ENCODE measurements at regions not wholly inside any gene's neighbourhood (a gene's known extent, or its start where the extent isn't known, plus 50 kb on each side); places are given as distances from the start of the nearest gene placed in this dataset.

DNA sequence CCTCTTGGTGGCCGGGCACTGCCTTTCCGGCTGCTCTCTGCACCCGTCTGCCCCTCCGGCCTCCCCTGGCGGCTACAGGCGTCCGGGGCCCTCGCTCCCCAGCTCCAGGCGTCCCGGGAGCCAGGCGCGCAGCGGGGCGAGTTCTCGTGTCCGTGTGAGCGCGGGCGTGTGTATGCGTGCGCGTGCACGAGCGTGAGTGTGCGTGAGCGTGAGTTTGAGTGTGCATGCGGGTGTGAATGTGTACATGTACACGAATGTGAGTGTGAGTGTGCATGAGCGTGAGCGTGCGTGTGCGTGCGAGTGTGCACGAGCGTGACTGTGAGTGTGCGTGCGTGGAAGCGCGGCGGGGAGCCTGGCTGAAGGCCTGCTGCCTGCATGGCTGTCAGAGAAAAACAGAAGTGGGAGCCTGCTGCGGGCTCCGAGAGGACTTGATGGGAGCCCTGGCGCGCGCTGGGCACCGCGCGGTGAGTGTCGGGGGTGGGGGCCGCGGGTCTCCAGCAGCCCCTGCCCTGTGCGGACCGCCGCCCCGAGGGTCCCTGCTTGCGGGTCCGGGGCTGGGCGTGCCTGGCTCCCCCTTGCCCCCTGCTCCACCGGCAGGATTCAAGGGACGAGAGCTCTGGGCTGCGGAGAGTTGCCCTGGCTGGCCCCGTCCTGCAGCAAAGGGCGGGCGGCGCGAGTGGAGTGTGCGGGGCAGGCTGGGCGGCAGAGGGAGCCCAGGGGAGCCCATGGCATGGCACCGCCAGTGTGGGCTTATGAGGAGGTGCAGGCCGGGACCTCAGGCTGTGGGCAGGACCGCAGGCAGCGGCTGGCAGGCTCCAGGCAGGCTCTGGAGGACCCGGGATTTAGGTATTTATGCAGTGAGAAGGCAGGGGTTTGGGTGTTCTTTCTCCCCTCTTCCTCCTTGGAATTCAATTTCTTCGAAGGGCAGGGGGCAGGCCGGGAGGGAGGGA is 75.8 kb upstream of the EN2 start:
- Histone ChIP-seq H3K9me3 (replicated peaks in 1 of 2; ENCODE audit: control insufficient read depth in 2 of 2, insufficient read depth in 1 of 2, low read depth in 1 of 2, low read length in 2 of 2) (no peaks in the 10 kb centered on the region), H3K79me1 (ENCODE audit: low read depth, low read length) (no peaks in the 10 kb centered on the region), H2AK5ac (ENCODE audit: low read depth, low read length) (peak overlapping the region; percentile 72), H2AFZ (ENCODE audit: low read length) (peak overlapping the region; percentile 89), H3K14ac (ENCODE audit: low read length) (peak overlapping the region; percentile 97), H2BK15ac (ENCODE audit: low read length) (no peak overlapping the region), H3K23ac (ENCODE audit: low read depth, low read length, poor library complexity) (peak overlapping the region; percentile 100), H2BK5ac (ENCODE audit: low read length) (no peak overlapping the region), H3K4me2 (ENCODE audit: insufficient read depth, low read length, poor library complexity, severe bottlenecking) (peak overlapping the region; percentile 32), H3K18ac (ENCODE audit: low read length) (peak overlapping the region; percentile 80), H3K9ac (ENCODE audit: low read depth, low read length, poor library complexity) (peak overlapping the region; percentile 63), H3K4me3 (ENCODE audit: low read length in 2 of 2) (peak overlapping the region; percentile 46 to 73), H4K8ac (ENCODE audit: low read depth, low read length) (peak overlapping the region; percentile 52), H2BK12ac (ENCODE audit: low read length) (no peak overlapping the region), H2BK120ac (ENCODE audit: low read depth, low read length) (no peak overlapping the region), H3K27ac (replicated peaks; ENCODE audit: low read length) (no peak overlapping the region), H4K91ac (ENCODE audit: low read depth, low read length, poor library complexity) (no peak overlapping the region), H3K4ac (ENCODE audit: low read length) (no peak overlapping the region), H3K4me1 (ENCODE audit: control insufficient read depth in 2 of 2, insufficient read depth in 1 of 2, low read depth in 1 of 2, low read length in 2 of 2) (peaks cover 6 to 30% of the 10 kb centered on the region in 2 donors), H3K27me3 (ENCODE audit: control insufficient read depth in 3 of 3, insufficient read depth in 3 of 3, low read depth in 1 of 3, low read length in 3 of 3) (peaks cover 43 to 86% (median 85%) of the 10 kb centered on the region in 3 experiments), H3K36me3 (replicated peaks in 1 of 2; ENCODE audit: control insufficient read depth in 2 of 2, insufficient read depth in 2 of 2, low read length in 2 of 2) (no peaks in the 10 kb centered on the region)
- no peak for DNase-seq (ENCODE audit: low spot score)
- no CpG with 5 or more reads among the region's 75 CpGs for WGBS, 2 donors (ENCODE audit: extremely low coverage in 2 of 2, insufficient read length in 2 of 2, insufficient replicate concordance in 1 of 2)

DNA sequence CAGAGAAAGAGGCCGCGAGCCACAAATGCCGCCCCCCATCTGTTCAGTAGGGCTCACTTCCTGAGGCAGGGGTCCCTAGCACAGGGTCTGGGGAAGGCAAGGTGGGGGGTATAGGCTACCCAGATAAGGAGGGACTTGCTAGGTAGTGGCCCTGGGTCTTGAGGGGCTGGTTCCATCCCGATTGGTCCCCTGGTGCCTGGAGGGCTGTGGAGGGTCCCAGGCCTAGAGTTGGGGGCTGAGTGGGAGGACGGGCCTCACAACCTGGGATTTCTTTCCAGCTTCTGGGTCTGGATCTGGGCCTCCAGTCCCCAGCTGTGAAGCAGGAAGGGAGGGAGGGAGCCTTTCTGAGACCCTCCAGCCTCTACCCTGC is 75.1 kb upstream of the EN2 start:
- no peak for DNase-seq (ENCODE audit: low spot score)
- no peak overlapping the region for H2BK15ac ChIP-seq (ENCODE audit: low read length)
- peak overlapping the region; percentile 8 for H2AK5ac ChIP-seq (ENCODE audit: low read depth, low read length)
- H2BK12ac ChIP-seq (ENCODE audit: low read length), result no peak overlapping the region
- H4K91ac ChIP-seq (ENCODE audit: low read depth, low read length, poor library complexity), result no peak overlapping the region
- H2BK120ac ChIP-seq (ENCODE audit: low read depth, low read length), result no peak overlapping the region
- H3K79me1 ChIP-seq (ENCODE audit: low read depth, low read length), result no peaks in the 10 kb centered on the region
- no peak overlapping the region for H3K23ac ChIP-seq (ENCODE audit: low read depth, low read length, poor library complexity)
- H3K36me3 ChIP-seq (replicated peaks in 1 of 2; ENCODE audit: control insufficient read depth in 2 of 2, insufficient read depth in 2 of 2, low read length in 2 of 2), result no peaks in the 10 kb centered on the region
- H3K4me1 ChIP-seq (ENCODE audit: control insufficient read depth in 2 of 2, insufficient read depth in 1 of 2, low read depth in 1 of 2, low read length in 2 of 2), result peaks cover 6 to 30% of the 10 kb centered on the region in 2 donors
- H4K8ac ChIP-seq (ENCODE audit: low read depth, low read length), result no peak overlapping the region
- no peak overlapping the region for H3K18ac ChIP-seq (ENCODE audit: low read length)
- no peak overlapping the region for H3K4ac ChIP-seq (ENCODE audit: low read length)
- no peak overlapping the region for H3K9ac ChIP-seq (ENCODE audit: low read depth, low read length, poor library complexity)
- no peak overlapping the region for H3K27ac ChIP-seq (replicated peaks; ENCODE audit: low read length)
- H3K4me2 ChIP-seq (ENCODE audit: insufficient read depth, low read length, poor library complexity, severe bottlenecking), result no peak overlapping the region
- H3K9me3 ChIP-seq (replicated peaks in 1 of 2; ENCODE audit: control insufficient read depth in 2 of 2, insufficient read depth in 1 of 2, low read depth in 1 of 2, low read length in 2 of 2), result no peaks in the 10 kb centered on the region
- peaks cover 38 to 85% (median 79%) of the 10 kb centered on the region in 3 experiments for H3K27me3 ChIP-seq (ENCODE audit: control insufficient read depth in 3 of 3, insufficient read depth in 3 of 3, low read depth in 1 of 3, low read length in 3 of 3)
- H2AFZ ChIP-seq (ENCODE audit: low read length), result peak overlapping the region; percentile 89
- no peak overlapping the region for H2BK5ac ChIP-seq (ENCODE audit: low read length)
- H3K14ac ChIP-seq (ENCODE audit: low read length), result no peak overlapping the region
- H3K4me3 ChIP-seq (ENCODE audit: low read length in 2 of 2), result no peak overlapping the region
- no CpG with 5 or more reads among the region's 5 CpGs for WGBS, 2 donors (ENCODE audit: extremely low coverage in 2 of 2, insufficient read length in 2 of 2, insufficient replicate concordance in 1 of 2)

DNA sequence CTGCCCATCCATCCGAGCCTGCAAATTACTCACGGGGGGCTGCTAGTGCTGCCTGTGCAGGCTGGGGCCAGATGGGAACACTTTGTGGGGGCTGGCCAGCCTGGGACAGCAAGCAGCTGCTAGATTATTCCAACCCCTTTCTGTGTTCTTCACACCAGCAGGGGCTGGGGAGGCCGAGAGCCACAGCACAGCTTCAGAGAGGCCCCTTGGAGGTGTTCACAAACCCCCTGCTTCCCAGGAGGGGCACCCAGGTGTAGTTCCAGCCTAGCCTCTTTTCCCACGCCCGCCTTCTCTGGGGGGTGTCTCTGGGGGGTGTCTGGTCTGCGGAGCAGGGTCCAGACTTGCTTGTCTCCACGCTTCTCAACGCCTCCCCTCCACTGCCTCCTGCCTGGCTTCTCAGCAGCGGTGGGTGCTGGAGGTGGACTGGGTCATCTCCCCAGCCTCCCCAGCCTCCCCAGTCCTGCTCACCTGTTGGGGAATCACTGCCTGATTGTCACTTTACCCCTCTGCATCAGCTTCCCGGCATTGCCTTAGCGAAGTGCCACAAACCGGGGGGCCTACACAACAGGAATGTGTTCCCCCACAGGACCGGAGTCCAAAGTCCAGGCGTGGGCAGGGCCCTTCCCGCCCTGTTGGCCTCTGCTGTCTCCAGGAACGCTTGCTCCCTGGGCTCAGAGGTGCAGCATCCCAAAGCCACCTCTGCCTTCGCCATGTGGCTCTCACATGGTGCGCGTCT is 74.0 kb upstream of the EN2 start:
- Histone ChIP-seq H3K4me3 (ENCODE audit: low read length in 2 of 2) (peak overlapping the region in 1 of 2 donors; percentile 54), H3K23ac (ENCODE audit: low read depth, low read length, poor library complexity) (no peak overlapping the region), H4K91ac (ENCODE audit: low read depth, low read length, poor library complexity) (no peak overlapping the region), H3K4ac (ENCODE audit: low read length) (no peak overlapping the region), H2BK5ac (ENCODE audit: low read length) (no peak overlapping the region), H3K4me2 (ENCODE audit: insufficient read depth, low read length, poor library complexity, severe bottlenecking) (no peak overlapping the region), H3K27ac (replicated peaks; ENCODE audit: low read length) (no peak overlapping the region), H2BK15ac (ENCODE audit: low read length) (no peak overlapping the region), H3K79me1 (ENCODE audit: low read depth, low read length) (no peaks in the 10 kb centered on the region), H3K27me3 (ENCODE audit: control insufficient read depth in 3 of 3, insufficient read depth in 3 of 3, low read depth in 1 of 3, low read length in 3 of 3) (peaks cover 28 to 84% (median 68%) of the 10 kb centered on the region in 3 experiments), H2AFZ (ENCODE audit: low read length) (no peak overlapping the region), H3K9ac (ENCODE audit: low read depth, low read length, poor library complexity) (no peak overlapping the region), H2BK120ac (ENCODE audit: low read depth, low read length) (no peak overlapping the region), H3K9me3 (replicated peaks in 1 of 2; ENCODE audit: control insufficient read depth in 2 of 2, insufficient read depth in 1 of 2, low read depth in 1 of 2, low read length in 2 of 2) (no peaks in the 10 kb centered on the region), H2BK12ac (ENCODE audit: low read length) (no peak overlapping the region), H3K4me1 (ENCODE audit: control insufficient read depth in 2 of 2, insufficient read depth in 1 of 2, low read depth in 1 of 2, low read length in 2 of 2) (peaks cover 6 to 30% of the 10 kb centered on the region in 2 donors), H3K18ac (ENCODE audit: low read length) (no peak overlapping the region), H4K8ac (ENCODE audit: low read depth, low read length) (no peak overlapping the region), H2AK5ac (ENCODE audit: low read depth, low read length) (no peak overlapping the region), H3K36me3 (replicated peaks in 1 of 2; ENCODE audit: control insufficient read depth in 2 of 2, insufficient read depth in 2 of 2, low read length in 2 of 2) (no peaks in the 10 kb centered on the region), H3K14ac (ENCODE audit: low read length) (no peak overlapping the region)
- DNase-seq (ENCODE audit: low spot score), result no peak
- WGBS, 2 donors (ENCODE audit: extremely low coverage in 2 of 2, insufficient read length in 2 of 2, insufficient replicate concordance in 1 of 2), result no CpG with 5 or more reads among the region's 19 CpGs

DNA sequence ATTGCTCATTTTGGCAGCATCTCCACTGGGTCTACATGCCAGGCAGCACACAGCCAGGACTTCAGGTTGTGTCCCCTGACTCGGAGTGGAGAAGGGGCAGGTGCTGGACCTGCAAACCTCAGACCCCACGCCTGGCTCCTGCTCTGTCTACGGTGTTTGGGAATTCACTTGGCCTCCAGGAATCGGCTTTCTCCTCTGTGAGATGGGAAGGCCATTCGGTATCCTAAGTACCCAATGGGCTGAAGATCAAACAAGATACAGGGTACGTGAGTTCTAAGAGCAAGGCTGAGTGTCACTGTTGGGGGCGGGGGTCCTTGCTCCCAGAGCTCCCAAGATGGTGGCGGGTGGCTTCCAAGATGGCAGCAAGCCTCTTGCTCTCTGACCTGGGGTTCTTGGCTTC is 73.2 kb upstream of the EN2 start:
- Histone ChIP-seq H3K27ac (replicated peaks; ENCODE audit: low read length) (no peak overlapping the region), H4K8ac (ENCODE audit: low read depth, low read length) (no peak overlapping the region), H3K9me3 (replicated peaks in 1 of 2; ENCODE audit: control insufficient read depth in 2 of 2, insufficient read depth in 1 of 2, low read depth in 1 of 2, low read length in 2 of 2) (no peaks in the 10 kb centered on the region), H2AK5ac (ENCODE audit: low read depth, low read length) (no peak overlapping the region), H3K79me1 (ENCODE audit: low read depth, low read length) (no peaks in the 10 kb centered on the region), H2BK12ac (ENCODE audit: low read length) (no peak overlapping the region), H3K4me3 (ENCODE audit: low read length in 2 of 2) (no peak overlapping the region), H3K4me2 (ENCODE audit: insufficient read depth, low read length, poor library complexity, severe bottlenecking) (no peak overlapping the region), H3K4ac (ENCODE audit: low read length) (no peak overlapping the region), H2AFZ (ENCODE audit: low read length) (no peak overlapping the region), H3K27me3 (ENCODE audit: control insufficient read depth in 3 of 3, insufficient read depth in 3 of 3, low read depth in 1 of 3, low read length in 3 of 3) (peaks cover 23 to 80% (median 60%) of the 10 kb centered on the region in 3 experiments), H2BK120ac (ENCODE audit: low read depth, low read length) (no peak overlapping the region), H3K14ac (ENCODE audit: low read length) (no peak overlapping the region), H3K4me1 (ENCODE audit: control insufficient read depth in 2 of 2, insufficient read depth in 1 of 2, low read depth in 1 of 2, low read length in 2 of 2) (peaks cover 6 to 26% of the 10 kb centered on the region in 2 donors), H3K9ac (ENCODE audit: low read depth, low read length, poor library complexity) (no peak overlapping the region), H3K23ac (ENCODE audit: low read depth, low read length, poor library complexity) (no peak overlapping the region), H3K36me3 (replicated peaks in 1 of 2; ENCODE audit: control insufficient read depth in 2 of 2, insufficient read depth in 2 of 2, low read length in 2 of 2) (no peaks in the 10 kb centered on the region), H2BK15ac (ENCODE audit: low read length) (no peak overlapping the region), H4K91ac (ENCODE audit: low read depth, low read length, poor library complexity) (no peak overlapping the region), H2BK5ac (ENCODE audit: low read length) (no peak overlapping the region), H3K18ac (ENCODE audit: low read length) (no peak overlapping the region)
- WGBS, 2 donors (ENCODE audit: extremely low coverage in 2 of 2, insufficient read length in 2 of 2, insufficient replicate concordance in 1 of 2), result no CpG with 5 or more reads among the region's 8 CpGs
- DNase-seq (ENCODE audit: low spot score), result no peak

All from neuronal stem cell (in vitro differentiated cells).